HG03432 (cell line): ENCODE measurements at regions not wholly inside any gene's neighbourhood (a gene's known extent, or its start where the extent isn't known, plus 50 kb on each side); places are given as distances from the start of the nearest gene placed in this dataset.
"Not testable (repeated sequence)": the region's sequence is repeated elsewhere in the genome, so short reads cannot be mapped to it uniquely, and the experiment has no call there.

Source experiments
- ATAC-seq: cut with Tn5 transposase; IDR thresholded peaks from one replicate; pipeline ENCODE4 v1.9.1; 2021; ENCODE audit warnings: mild to moderate bottlenecking, moderate library complexity; ENCODE audit not compliant: unreplicated experiment

DNA sequence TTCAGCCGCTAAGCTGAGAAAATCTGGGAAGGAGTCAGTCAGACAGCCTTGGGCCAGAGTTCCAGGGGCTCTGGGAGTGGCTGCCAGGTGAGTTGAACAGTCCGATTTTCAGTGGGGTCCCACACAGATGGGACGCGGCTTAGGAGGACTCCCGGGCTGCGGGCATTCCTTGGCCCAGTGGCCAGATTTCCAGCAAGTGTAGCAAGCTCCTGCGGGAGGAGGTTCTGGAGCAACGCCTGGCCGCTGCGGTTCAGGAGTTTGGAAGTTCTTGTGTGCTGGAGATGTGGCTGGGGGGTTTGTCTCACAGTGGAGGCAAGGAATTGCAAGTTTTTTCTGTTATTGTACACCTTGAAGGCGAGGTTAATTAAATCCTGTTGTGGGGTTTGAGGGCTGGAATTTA lies 1020.1 kb upstream of the MANEA start:
- ATAC-seq, result not testable (repeated sequence)

- no peak for ATAC-seq
These were observed 1029.1 kb upstream of the MANEA start for GRCh38 chr6:94548201-94548600.

GRCh38 chr6:94535798-94536197 lies 1041.5 kb upstream of the MANEA start:
- no peak for ATAC-seq

DNA sequence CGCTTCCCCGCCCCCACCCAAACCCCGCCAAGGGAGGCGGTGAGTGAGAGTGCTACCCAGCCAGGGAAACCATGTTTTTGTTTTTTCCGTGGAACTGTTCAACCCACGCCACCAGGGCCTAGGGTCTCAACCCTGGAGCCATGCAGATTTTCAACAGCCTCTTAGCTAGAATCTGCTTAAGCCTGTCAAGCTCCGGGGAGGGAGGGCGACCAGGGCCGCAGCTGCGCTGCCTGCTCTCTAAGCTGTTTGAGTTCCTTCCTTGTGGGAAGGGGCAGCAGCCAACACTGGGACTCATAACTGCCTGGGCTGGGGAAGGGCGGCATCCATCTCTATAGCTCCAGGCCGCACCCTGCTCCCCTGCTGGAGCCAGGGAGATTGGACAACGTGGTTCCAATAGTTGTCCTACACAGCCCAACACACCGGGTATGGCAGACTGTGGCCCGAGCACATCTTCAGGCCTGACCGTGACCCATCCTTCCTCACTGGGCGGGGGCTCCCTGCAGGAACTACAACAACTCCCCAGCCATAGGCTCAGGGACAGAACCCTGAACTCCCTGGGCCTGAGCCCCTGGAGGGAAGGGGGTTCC lies 1065.7 kb upstream of the MANEA start:
- ATAC-seq, result no peak

DNA sequence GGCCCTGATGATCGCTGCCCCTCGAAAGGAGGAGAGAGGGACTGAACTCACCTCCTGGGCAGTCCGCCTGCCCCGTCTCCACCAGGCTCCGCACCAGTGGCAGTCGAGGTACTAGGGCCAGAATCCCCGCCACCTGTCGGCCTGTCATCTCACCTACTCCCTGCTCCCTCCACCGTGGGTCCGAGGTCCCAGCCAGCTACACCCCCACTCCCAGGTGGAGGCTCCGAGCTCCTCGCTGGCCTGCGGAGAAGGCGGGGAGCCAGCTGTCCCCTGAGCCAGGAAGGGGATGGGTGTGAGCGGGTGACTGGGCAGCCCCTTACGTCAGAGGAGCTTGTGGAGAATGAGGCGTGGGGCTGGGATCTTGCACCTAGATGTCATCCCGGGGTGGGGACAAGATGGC lies 1066.5 kb upstream of the MANEA start:
- no peak for ATAC-seq

DNA sequence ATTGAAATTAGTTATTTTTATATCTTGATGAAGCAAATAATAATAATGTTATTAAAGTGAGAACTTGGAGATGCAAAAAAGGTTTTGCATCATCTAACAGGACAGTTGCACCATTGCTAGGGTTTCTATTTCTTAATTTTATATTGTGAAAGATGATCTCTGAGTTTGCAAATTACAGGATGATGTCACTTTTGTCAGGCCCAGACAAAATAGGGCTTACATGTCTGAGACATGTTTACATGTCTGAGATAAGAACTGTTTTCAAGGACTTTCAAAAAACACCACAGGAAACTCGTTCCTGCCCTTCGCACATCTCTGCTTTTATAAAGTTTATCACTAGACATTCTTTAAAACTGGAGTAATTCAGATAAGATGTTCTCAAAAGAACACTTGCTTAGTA lies 1075.8 kb upstream of the MANEA start:
- ATAC-seq, result no peak

DNA sequence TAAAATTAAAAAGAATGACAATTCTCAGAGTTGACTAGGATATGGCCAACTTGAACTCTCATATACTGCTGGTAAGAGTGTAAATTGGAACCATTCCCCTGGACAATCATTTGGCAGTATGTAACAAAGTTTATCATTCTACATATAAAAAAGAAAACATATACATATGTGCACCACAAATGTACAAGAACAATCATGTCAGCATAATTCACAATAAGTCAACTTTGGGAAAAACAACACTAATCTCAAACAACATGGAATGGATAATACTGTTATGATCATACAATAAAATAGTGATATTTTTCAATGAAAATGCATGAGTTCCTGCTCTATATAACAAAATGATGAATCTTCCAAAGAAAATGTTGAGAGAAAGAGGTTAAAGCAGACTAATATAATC lies 1078.7 kb upstream of the EPHA7 start:
- ATAC-seq, result no peak

GRCh38 chr6:94494500-94494899 lies 1075.1 kb upstream of the EPHA7 start:
- no peak for ATAC-seq

GRCh38 chr6:94487371-94487770 lies 1068.0 kb upstream of the EPHA7 start:
- no peak for ATAC-seq

- no peak for ATAC-seq
These were observed 1059.0 kb upstream of the EPHA7 start for GRCh38 chr6:94478133-94479005.

GRCh38 chr6:94468830-94469229 lies 1049.5 kb upstream of the EPHA7 start:
- no peak for ATAC-seq

DNA sequence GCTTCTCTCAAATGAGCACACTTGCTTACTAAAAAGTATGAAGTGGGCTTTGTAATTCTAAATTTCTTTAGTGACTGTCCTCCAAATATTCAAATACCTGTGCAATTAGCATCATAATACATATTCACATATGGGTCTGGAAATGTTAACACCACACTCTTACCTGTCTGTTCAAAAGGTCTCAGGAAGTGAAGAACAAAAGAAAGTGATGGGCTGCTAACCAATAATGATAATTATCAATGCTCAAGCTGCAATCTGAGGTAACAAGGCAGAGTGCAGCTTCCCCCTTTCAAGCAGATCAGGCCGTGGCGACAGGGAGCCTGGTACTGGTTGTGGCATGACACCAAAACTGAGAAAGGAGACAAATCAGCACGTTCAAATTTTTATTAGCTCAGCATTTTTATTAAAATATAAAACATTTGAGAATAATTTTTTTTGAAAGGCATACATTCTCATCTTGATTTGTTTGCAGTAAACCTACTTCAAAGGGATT lies 1044.7 kb upstream of the EPHA7 start:
- ATAC-seq, result no peak

- ATAC-seq, result no peak
These were observed 1043.9 kb upstream of the EPHA7 start for GRCh38 chr6:94463306-94463705.

- ATAC-seq, result no peak
These were observed 1042.9 kb upstream of the EPHA7 start for GRCh38 chr6:94462231-94462630.

GRCh38 chr6:94456266-94456665 lies 1036.9 kb upstream of the EPHA7 start:
- no peak for ATAC-seq

GRCh38 chr6:94454231-94454630 lies 1034.9 kb upstream of the EPHA7 start:
- ATAC-seq, result no peak

- ATAC-seq, result no peak
These were observed 1026.8 kb upstream of the EPHA7 start for GRCh38 chr6:94446120-94446519.

- ATAC-seq, result no peak
These were observed 1024.3 kb upstream of the EPHA7 start for GRCh38 chr6:94443701-94444100.

- no peak for ATAC-seq
These were observed 1005.3 kb upstream of the EPHA7 start for GRCh38 chr6:94424692-94425091.

GRCh38 chr6:94417363-94417762 lies 998.0 kb upstream of the EPHA7 start:
- no peak for ATAC-seq

DNA sequence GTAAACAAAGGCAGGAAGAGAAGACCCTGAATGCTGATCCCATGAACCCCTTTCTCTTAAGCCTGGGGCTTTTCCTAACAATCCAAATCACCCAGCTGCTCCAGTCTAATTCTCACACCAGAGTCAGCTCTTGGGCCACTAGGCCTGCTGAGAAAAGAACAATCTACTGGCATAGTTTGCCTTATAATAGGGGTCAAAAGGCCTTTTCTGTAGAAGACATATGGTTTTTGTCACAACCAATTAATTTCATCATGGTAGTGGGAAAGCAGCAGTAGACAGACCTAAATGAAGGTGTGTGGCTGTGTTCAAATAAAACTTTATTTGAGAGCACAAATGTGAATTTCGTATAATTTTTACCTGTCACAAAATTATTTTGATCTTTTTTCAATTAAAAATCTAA lies 994.7 kb upstream of the EPHA7 start:
- no peak for ATAC-seq

GRCh38 chr6:94401311-94401710 lies 982.0 kb upstream of the EPHA7 start:
- ATAC-seq, result no peak
